ENCODE measurements at regions not wholly inside any gene's neighbourhood (a gene's known extent, or its start where the extent isn't known, plus 50 kb on each side); places are given as distances from the start of the nearest gene placed in this dataset.

- H3K4me1 ChIP-seq (ENCODE audit: insufficient read depth, low read length) = peaks cover 38% of the 10 kb centered on the region
- H3K27me3 ChIP-seq (ENCODE audit: insufficient read depth, low read length) = no peaks in the 10 kb centered on the region
- H3K9me3 ChIP-seq (ENCODE audit: low read depth, low read length) = no peaks in the 10 kb centered on the region
- H3K4me3 ChIP-seq (ENCODE audit: low read length) = no peak overlapping the region
Measured at GRCh38 chr7:50202052-50202555, 102.4 kb upstream of the IKZF1 start.

- H3K4me1 ChIP-seq (ENCODE audit: insufficient read depth, low read length) = peaks cover 15% of the 10 kb centered on the region
Measured at GRCh38 chr7:50199824-50200223, 104.7 kb upstream of the IKZF1 start.

GRCh38 chr7:50197549-50197948, 104.5 kb upstream of the ZPBP start:
- Histone ChIP-seq H3K27me3 (ENCODE audit: insufficient read depth, low read length) (no peaks in the 10 kb centered on the region), H3K4me1 (ENCODE audit: insufficient read depth, low read length) (peaks cover 8% of the 10 kb centered on the region), H3K9me3 (ENCODE audit: low read depth, low read length) (no peaks in the 10 kb centered on the region), H3K4me3 (ENCODE audit: low read length) (no peak overlapping the region)

More at GRCh38 chr7:50199824-50200223, 104.7 kb upstream of the IKZF1 start:
- Histone ChIP-seq H3K27me3 (ENCODE audit: insufficient read depth, low read length) (no peaks in the 10 kb centered on the region), H3K4me3 (ENCODE audit: low read length) (no peak overlapping the region), H3K9me3 (ENCODE audit: low read depth, low read length) (no peaks in the 10 kb centered on the region)

- Histone ChIP-seq H3K27me3 (ENCODE audit: insufficient read depth, low read length) (no peaks in the 10 kb centered on the region), H3K4me1 (ENCODE audit: insufficient read depth, low read length) (peaks cover 8% of the 10 kb centered on the region), H3K9me3 (ENCODE audit: low read depth, low read length) (no peaks in the 10 kb centered on the region), H3K4me3 (ENCODE audit: low read length) (no peak overlapping the region)
Measured at GRCh38 chr7:50196719-50197118, 103.7 kb upstream of the ZPBP start.

- no peak overlapping the region for H3K4me3 ChIP-seq (ENCODE audit: low read length)
Measured at GRCh38 chr7:50190776-50191175, 97.7 kb upstream of the ZPBP start.

GRCh38 chr7:50189371-50189770, 96.3 kb upstream of the ZPBP start:
- Histone ChIP-seq H3K9me3 (ENCODE audit: low read depth, low read length) (no peaks in the 10 kb centered on the region), H3K4me3 (ENCODE audit: low read length) (no peak overlapping the region), H3K27me3 (ENCODE audit: insufficient read depth, low read length) (no peaks in the 10 kb centered on the region), H3K4me1 (ENCODE audit: insufficient read depth, low read length) (peaks cover 18% of the 10 kb centered on the region)

More at GRCh38 chr7:50190776-50191175, 97.7 kb upstream of the ZPBP start:
- no peaks in the 10 kb centered on the region for H3K9me3 ChIP-seq (ENCODE audit: low read depth, low read length)
- H3K4me1 ChIP-seq (ENCODE audit: insufficient read depth, low read length) = peaks cover 4% of the 10 kb centered on the region
- no peaks in the 10 kb centered on the region for H3K27me3 ChIP-seq (ENCODE audit: insufficient read depth, low read length)

GRCh38 chr7:50185951-50186682, 93.1 kb upstream of the ZPBP start:
- Histone ChIP-seq H3K4me1 (ENCODE audit: insufficient read depth, low read length) (peaks cover 39% of the 10 kb centered on the region), H3K4me3 (ENCODE audit: low read length) (no peak overlapping the region), H3K9me3 (ENCODE audit: low read depth, low read length) (no peaks in the 10 kb centered on the region), H3K27me3 (ENCODE audit: insufficient read depth, low read length) (no peaks in the 10 kb centered on the region)

GRCh38 chr7:50185208-50185607, 92.2 kb upstream of the ZPBP start:
- no peaks in the 10 kb centered on the region for H3K27me3 ChIP-seq (ENCODE audit: insufficient read depth, low read length)
- peaks cover 44% of the 10 kb centered on the region for H3K4me1 ChIP-seq (ENCODE audit: insufficient read depth, low read length)
- H3K9me3 ChIP-seq (ENCODE audit: low read depth, low read length) = no peaks in the 10 kb centered on the region
- H3K4me3 ChIP-seq (ENCODE audit: low read length) = no peak overlapping the region

GRCh38 chr7:50184271-50184990, 91.4 kb upstream of the ZPBP start:
- Histone ChIP-seq H3K4me1 (ENCODE audit: insufficient read depth, low read length) (peaks cover 44% of the 10 kb centered on the region), H3K4me3 (ENCODE audit: low read length) (no peak overlapping the region), H3K27me3 (ENCODE audit: insufficient read depth, low read length) (no peaks in the 10 kb centered on the region), H3K9me3 (ENCODE audit: low read depth, low read length) (no peaks in the 10 kb centered on the region)

GRCh38 chr7:50182759-50183158, 89.7 kb upstream of the ZPBP start:
- no peaks in the 10 kb centered on the region for H3K9me3 ChIP-seq (ENCODE audit: low read depth, low read length)
- H3K27me3 ChIP-seq (ENCODE audit: insufficient read depth, low read length) = no peaks in the 10 kb centered on the region
- no peak overlapping the region for H3K4me3 ChIP-seq (ENCODE audit: low read length)
- peaks cover 44% of the 10 kb centered on the region for H3K4me1 ChIP-seq (ENCODE audit: insufficient read depth, low read length)

- peaks cover 42% of the 10 kb centered on the region for H3K4me1 ChIP-seq (ENCODE audit: insufficient read depth, low read length)
Measured at GRCh38 chr7:50181081-50181480, 88.0 kb upstream of the ZPBP start.

GRCh38 chr7:50178166-50178565, 85.1 kb upstream of the ZPBP start:
- H3K4me3 ChIP-seq (ENCODE audit: low read length) = no peak overlapping the region
- peaks cover 23% of the 10 kb centered on the region for H3K4me1 ChIP-seq (ENCODE audit: insufficient read depth, low read length)
- no peaks in the 10 kb centered on the region for H3K27me3 ChIP-seq (ENCODE audit: insufficient read depth, low read length)
- no peaks in the 10 kb centered on the region for H3K9me3 ChIP-seq (ENCODE audit: low read depth, low read length)

More at GRCh38 chr7:50181081-50181480, 88.0 kb upstream of the ZPBP start:
- H3K4me3 ChIP-seq (ENCODE audit: low read length) = no peak overlapping the region
- H3K9me3 ChIP-seq (ENCODE audit: low read depth, low read length) = no peaks in the 10 kb centered on the region
- H3K27me3 ChIP-seq (ENCODE audit: insufficient read depth, low read length) = no peaks in the 10 kb centered on the region

GRCh38 chr7:50174948-50175347, 81.9 kb upstream of the ZPBP start:
- Histone ChIP-seq H3K4me1 (ENCODE audit: insufficient read depth, low read length) (no peaks in the 10 kb centered on the region), H3K4me3 (ENCODE audit: low read length) (no peak overlapping the region), H3K27me3 (ENCODE audit: insufficient read depth, low read length) (no peaks in the 10 kb centered on the region), H3K9me3 (ENCODE audit: low read depth, low read length) (no peaks in the 10 kb centered on the region)

GRCh38 chr7:50166997-50167965, 74.2 kb upstream of the ZPBP start:
- H3K9me3 ChIP-seq (ENCODE audit: low read depth, low read length) = no peaks in the 10 kb centered on the region
- H3K4me1 ChIP-seq (ENCODE audit: insufficient read depth, low read length) = peaks cover 32% of the 10 kb centered on the region
- H3K27me3 ChIP-seq (ENCODE audit: insufficient read depth, low read length) = no peaks in the 10 kb centered on the region
- H3K4me3 ChIP-seq (ENCODE audit: low read length) = no peak overlapping the region
